HEK293T (cell line): ENCODE measurements at regions not wholly inside any gene's neighbourhood (a gene's known extent, or its start where the extent isn't known, plus 50 kb on each side); places are given as distances from the start of the nearest gene placed in this dataset.
"Not testable (repeated sequence)": the region's sequence is repeated elsewhere in the genome, so short reads cannot be mapped to it uniquely, and the experiment has no call there.

ENCODE experiments used
- ARNT ChIP-seq: fragments of 450-650 bp; IDR thresholded peaks from 2 replicates; pipeline ENCODE4 v1.6.1; 2017; ENCODE audit warnings: mild to moderate bottlenecking
- FOXA1 ChIP-seq: fragments of 450-650 bp; IDR thresholded peaks from 2 replicates; pipeline ENCODE4 v1.6.1; 2016; ENCODE audit warnings: mild to moderate bottlenecking
- FOXM1 ChIP-seq: fragments of 450-650 bp; IDR thresholded peaks from 2 replicates; pipeline ENCODE4 v1.6.1; 2017; ENCODE audit warnings: mild to moderate bottlenecking, borderline replicate concordance
- TARDBP ChIP-seq: fragments of 450-650 bp; IDR thresholded peaks from 2 replicates; pipeline ENCODE4 v1.6.1; 2016
- ZNF384 ChIP-seq: fragments of 450-650 bp; IDR thresholded peaks from 2 replicates; pipeline ENCODE4 v1.6.1; 2016

- TF ChIP-seq ARNT, FOXM1, TARDBP, ZNF384, FOXA1: not testable (repeated sequence)
Observed at GRCh38 chr7:24117903-24118499, 166.0 kb upstream of the NPY start.
